GM15510 (cell line): ENCODE measurements at regions not wholly inside any gene's neighbourhood (a gene's known extent, or its start where the extent isn't known, plus 50 kb on each side); places are given as distances from the start of the nearest gene placed in this dataset.

Experiments used
- POLR2A ChIP-seq: IDR thresholded peaks from 3 replicates; pipeline ENCODE4 v1.6.1; 2011; ENCODE audit warnings: borderline replicate concordance; ENCODE audit not compliant: insufficient read length; ENCODE audit errors: extremely low read depth

DNA sequence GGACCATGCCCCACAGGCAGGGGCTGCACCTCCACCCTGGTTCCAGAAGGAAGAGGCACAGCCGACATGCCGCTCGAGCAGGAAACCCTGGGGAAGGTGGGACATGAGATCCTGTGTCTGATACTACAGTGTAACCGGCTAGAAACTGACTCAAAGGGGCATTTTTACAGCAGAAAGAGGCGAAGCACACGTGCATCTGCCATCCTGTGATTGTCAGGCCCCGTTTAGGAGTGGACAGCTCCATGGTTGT is 62.7 kb downstream of the SIK1 start:
- no peak for TF ChIP-seq POLR2A

DNA sequence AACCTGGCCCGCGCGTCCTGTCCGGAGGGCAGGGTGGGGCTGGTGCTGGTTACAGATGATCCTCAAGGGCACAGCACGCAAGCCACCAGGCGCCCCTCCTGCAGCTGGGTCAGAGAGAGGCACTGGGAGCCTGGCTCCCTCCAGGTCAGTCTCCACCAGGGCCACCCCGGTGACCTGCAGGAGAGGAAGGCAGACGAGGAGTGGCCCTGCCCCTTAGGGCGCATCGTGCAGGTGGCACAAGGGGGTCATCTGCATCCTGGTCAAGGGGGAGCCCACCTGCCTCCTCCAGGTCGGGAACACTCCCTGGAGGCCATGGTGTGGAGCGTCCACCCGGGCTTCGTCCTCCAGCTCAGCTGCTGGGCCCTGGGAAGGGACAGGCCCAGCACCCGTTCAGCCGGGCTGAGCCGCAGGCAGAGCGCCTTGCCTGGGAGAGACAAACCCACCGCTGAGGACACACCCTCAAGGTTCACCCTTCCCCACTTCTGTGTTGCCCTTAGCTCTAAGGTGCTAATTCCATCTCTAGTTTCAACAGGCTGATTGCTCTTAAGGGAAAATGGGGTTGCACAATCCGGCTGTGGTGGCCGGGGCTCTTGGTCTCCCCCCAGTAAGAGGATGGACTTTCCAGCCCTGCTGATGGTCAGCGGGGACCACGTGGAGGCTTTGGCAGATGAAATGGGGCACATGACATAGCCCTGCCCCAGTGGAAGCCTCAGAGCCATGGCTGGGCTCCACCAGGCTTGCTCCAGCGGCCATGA is 63.2 kb downstream of the SIK1 start:
- TF ChIP-seq POLR2A: no peak

DNA sequence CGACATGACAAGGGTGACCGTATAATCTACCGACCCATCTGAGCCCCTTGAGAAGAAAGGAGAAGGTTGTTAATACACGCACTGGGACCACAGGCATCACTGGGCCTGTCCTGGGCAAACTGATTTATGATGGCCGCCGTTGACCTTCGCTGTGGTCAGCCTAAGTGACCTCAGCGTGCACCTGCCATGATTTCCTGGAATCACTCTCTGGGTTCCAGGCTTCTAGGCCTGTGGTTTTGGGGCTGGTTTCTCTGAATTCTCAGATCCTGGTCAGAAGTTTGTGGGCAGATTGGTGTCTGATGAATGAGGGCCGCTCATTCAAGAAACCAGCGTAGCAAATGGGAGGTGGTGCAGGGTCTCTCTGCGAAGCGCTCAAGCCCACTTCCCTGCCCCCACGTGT is 64.0 kb downstream of the SIK1 start:
- no peak for TF ChIP-seq POLR2A

DNA sequence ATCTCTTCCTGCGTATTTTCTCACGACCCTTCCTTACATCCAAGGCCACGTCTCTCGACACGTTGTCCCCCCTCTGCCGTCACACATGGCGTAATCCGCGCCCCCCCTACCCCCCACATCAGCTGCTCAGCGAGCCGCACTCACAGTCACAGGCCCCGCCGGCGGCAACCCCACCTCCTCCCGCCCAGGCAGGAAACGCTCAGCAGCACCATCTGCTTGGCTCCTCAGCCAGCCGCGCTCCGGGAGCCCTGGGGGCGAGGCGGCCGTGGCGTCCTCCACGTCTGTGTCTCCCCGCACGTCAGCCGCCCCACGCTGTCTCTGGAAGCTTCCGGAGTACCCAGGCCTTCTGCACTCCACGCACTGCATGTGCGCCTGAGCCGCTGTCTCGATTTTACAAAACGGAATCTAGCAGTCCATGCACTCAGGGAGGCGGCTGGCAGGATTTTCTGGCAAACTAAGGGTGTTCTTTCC is 64.6 kb downstream of the SIK1 start:
- peak; percentile 35 for TF ChIP-seq POLR2A

GRCh38 chr21:43361493-43362296 is 65.2 kb downstream of the SIK1 start:
- no peak for TF ChIP-seq POLR2A

DNA sequence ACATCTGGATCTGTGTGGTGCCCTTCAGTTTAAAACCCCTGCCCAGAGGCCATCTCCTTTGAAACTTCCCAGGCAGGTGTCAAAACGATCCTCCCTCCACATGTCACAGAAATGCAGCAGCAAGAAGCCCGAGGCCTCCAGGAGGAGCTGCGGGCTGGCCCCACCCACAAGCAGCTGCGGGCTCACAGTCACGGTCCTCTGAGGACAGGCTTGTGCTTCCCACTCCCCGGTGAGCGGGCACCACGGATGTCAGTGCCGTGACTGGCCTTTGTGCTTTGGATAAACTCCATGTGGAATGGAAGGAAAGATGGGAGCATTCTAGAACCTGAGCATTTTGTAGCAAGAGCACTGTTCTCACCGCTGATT is 65.8 kb downstream of the SIK1 start:
- no peak for TF ChIP-seq POLR2A

DNA sequence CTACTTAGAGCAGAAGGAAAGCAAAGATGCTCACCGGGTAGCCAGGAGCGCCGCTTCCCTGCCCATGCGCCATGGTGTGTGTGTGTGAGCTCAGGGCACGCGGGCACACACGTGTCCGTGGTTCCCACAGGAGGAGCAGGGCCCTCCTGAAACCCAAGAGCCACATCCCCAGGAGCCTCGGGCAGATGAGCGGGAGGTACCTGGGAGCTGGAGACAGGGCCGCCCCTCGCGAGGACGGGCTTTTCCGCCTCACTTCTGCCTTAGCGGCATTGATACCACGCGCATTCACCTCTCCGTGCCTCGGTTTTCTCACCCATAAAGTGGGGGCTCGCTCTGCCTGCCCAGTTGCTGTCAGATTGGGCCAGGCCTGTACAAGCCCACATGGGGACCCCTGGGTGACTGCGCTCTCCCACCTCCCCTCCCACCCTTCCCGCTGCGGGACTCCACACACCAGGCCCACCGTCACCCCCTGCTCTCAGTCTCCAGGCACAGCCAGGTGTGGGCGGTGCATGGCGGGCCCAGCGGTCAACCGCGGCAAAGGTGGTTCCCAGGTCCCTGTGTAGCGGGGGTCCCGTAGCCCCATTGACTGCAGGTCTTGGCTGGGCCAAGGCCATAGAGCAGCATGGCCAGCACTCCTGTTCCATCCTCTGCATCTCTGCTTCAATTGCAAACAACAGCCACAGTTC is 66.3 kb downstream of the SIK1 start:
- no peak for TF ChIP-seq POLR2A

DNA sequence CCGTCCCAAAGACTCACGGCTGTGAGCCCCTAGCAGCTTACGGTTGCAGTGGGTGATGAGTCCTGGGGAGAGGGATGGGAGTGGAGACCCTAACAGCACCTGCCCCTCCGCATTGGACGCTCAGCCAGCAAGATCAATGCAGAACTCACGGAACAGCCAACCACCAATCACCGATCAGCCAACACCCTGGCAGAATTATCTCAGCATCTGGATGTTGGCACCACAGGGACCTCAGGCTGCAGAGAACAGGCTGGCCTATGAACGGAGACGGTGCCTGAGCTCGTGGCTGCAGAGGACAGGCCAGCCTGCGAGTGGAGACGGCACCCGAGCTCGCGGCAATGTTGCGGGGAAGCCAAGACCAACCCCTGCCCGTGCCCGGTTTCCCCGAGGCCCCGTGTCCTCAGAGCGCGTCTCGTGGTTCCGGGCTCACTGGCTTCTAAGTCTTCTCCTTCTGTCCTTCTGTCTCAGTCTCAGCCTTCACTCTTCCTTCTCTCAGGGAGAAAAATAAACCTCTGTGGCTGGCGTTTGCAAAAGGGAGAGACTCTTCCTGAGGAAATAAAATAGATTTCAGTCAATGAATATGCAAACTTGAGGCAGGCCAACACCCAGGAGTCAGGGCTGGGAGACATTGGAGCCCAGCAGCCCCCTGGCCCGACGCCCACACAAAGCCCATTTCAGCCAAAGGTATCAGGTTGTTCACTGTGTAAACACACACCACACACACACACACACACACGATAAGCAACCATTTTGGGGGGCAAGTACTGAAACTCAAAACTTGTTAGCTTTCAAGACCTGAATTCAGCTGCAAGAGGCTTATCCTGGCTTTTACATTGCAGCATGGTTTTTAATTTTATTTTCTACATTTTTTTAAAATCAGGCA is 67.8 kb downstream of the SIK1 start:
- no peak for TF ChIP-seq POLR2A

DNA sequence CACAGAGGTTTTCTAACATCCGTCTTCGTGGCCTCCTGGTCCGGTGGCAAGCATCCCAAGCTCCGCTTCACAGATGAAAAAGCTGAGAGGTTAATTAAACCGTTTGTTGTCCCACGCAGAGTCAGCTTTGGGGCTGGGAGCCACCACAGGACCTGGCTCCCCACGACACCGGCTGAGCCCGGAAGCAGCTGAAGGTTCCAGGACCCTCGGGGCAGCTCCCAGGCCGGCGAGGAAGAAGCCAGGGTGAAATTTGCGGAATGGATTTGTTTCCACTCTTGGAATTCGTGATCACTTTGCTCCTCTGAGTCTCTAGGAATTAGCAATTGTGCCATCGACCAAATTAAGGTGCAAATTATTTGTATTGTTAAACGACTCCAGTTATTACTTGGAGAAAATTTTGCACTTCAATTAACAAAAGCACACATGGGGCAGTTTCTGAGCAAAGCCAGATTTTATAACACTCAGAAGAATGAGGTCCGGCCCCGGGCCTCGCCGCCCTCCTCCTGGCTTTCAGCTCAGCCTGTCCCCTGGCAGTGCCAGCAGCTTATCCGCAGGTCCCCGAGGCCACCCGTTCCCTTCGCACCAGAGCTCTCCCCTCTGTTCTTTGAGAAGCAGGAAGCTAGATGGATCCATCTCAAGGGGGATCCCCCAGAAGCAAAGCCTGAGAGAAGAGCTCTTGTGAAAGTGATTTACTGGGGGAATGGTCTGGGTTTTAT is 69.1 kb downstream of the SIK1 start:
- TF ChIP-seq POLR2A: no peak

- no peak for TF ChIP-seq POLR2A
These were observed 71.0 kb downstream of the SIK1 start for GRCh38 chr21:43355925-43356289.

- no peak for TF ChIP-seq POLR2A
These were observed 71.5 kb downstream of the SIK1 start for GRCh38 chr21:43355266-43355924.

DNA sequence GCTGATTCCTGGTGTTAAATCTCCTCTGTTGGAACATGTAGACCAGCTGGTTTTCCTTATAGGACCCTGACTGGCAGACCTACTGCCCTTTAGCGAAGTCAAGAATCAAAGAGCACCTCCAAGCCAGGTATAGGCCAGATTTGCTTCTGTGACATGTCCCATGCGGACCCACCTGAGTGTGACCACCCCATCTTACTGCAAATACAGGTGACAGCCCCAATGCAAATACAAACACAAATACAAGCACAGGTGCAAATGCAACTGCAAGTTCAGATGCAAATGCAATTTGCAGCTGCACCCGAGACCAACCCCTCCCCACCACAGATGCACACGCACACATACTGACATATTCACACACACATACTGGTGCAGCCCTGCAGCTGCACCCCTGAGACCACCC is 72.3 kb downstream of the SIK1 start:
- no peak for TF ChIP-seq POLR2A

GRCh38 chr21:43354026-43354420 is 72.9 kb downstream of the SIK1 start:
- TF ChIP-seq POLR2A: no peak

- TF ChIP-seq POLR2A: no peak
These were observed 73.5 kb downstream of the SIK1 start for GRCh38 chr21:43353282-43354025.
